Thyroid gland (tissue), 4 donors: ENCODE measurements at regions not wholly inside any gene's neighbourhood (a gene's known extent, or its start where the extent isn't known, plus 50 kb on each side); places are given as distances from the start of the nearest gene placed in this dataset.

Source experiments
- POLR2A ChIP-seq, 2 donors: fragments of 450-650 bp; IDR thresholded peaks; one replicate each; pipeline ENCODE4 v1.6.1; 2017; ENCODE audit warnings: antibody characterized with exemption in 2 of 2, mild to moderate bottlenecking in 2 of 2, moderate library complexity in 1 of 2
- TF ChIP-seq, protein P1 (sequence below), 6 experiments: fragments of 200-600 bp in 3 of 6; fragments of 450-650 bp in 3 of 6; sonication (generic) in 3 of 6; IDR thresholded peaks; one replicate each; pipeline ENCODE4 v1.5.1; 2016 to 2019; ENCODE audit warnings: antibody characterized with exemption in 6 of 6, mild to moderate bottlenecking in 2 of 6, inconsistent platforms in 1 of 6, moderate library complexity in 1 of 6

DNA sequence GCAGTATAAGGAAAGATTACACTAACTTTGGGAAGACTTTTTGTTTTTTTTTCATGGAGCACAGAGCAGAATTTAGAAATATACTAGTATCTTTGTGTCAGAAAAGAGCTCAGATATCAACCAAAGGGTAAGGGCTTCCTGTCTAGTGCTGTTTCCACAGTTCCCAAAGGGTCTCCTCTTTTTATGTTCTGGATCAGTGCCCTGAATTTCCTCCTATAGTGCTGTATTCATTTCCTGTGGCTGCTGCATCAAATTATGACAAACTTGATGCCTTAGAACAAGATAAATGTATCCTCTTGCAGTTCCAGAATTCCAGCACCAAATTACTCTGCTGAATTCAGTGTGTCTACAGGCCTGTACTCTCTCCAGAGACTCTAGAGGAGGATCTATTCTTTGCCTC lies 219.8 kb upstream of the THRB start:
- TF ChIP-seq, protein P1, sequence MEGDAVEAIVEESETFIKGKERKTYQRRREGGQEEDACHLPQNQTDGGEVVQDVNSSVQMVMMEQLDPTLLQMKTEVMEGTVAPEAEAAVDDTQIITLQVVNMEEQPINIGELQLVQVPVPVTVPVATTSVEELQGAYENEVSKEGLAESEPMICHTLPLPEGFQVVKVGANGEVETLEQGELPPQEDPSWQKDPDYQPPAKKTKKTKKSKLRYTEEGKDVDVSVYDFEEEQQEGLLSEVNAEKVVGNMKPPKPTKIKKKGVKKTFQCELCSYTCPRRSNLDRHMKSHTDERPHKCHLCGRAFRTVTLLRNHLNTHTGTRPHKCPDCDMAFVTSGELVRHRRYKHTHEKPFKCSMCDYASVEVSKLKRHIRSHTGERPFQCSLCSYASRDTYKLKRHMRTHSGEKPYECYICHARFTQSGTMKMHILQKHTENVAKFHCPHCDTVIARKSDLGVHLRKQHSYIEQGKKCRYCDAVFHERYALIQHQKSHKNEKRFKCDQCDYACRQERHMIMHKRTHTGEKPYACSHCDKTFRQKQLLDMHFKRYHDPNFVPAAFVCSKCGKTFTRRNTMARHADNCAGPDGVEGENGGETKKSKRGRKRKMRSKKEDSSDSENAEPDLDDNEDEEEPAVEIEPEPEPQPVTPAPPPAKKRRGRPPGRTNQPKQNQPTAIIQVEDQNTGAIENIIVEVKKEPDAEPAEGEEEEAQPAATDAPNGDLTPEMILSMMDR (IDR thresholded peaks at IDR 0.05): no peak
- TF ChIP-seq POLR2A (IDR thresholded peaks at IDR 0.05): no peak
